ENCODE measurements at regions not wholly inside any gene's neighbourhood (a gene's known extent, or its start where the extent isn't known, plus 50 kb on each side); places are given as distances from the start of the nearest gene placed in this dataset.

DNA sequence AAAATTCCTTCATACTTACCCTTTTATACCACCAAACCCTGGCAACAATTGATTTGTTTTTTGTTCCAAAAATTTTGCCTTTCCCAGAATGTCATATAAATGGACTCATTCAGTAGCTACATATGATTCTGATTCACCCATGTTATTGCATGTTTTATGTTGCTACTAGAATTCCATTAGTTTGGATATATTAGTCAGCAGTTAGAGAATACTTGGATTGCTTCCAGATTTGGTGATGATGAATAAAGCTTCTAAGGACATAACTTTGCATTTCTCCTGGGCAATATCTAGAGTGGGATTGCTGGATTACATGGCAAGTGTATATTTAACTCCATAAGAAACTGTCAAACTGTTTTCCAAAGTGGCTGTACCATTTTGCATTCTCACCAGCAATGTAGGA is 806.9 kb downstream of the DNAJB9 start:
- no peak for TF ChIP-seq EZH2 (optimal IDR thresholded peaks at IDR 0.05; ENCODE audit: low read depth, low read length)
- TF ChIP-seq, protein P1, sequence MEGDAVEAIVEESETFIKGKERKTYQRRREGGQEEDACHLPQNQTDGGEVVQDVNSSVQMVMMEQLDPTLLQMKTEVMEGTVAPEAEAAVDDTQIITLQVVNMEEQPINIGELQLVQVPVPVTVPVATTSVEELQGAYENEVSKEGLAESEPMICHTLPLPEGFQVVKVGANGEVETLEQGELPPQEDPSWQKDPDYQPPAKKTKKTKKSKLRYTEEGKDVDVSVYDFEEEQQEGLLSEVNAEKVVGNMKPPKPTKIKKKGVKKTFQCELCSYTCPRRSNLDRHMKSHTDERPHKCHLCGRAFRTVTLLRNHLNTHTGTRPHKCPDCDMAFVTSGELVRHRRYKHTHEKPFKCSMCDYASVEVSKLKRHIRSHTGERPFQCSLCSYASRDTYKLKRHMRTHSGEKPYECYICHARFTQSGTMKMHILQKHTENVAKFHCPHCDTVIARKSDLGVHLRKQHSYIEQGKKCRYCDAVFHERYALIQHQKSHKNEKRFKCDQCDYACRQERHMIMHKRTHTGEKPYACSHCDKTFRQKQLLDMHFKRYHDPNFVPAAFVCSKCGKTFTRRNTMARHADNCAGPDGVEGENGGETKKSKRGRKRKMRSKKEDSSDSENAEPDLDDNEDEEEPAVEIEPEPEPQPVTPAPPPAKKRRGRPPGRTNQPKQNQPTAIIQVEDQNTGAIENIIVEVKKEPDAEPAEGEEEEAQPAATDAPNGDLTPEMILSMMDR (IDR thresholded peaks at IDR 0.05; ENCODE audit: low read length) = no peak

Measured in MM.1S (cell line).